Transverse colon (tissue), 4 donors: ENCODE measurements at regions not wholly inside any gene's neighbourhood (a gene's known extent, or its start where the extent isn't known, plus 50 kb on each side); places are given as distances from the start of the nearest gene placed in this dataset.

ENCODE experiments used
- DNase-seq: peaks from one replicate; pipeline ENCODE4 v3.0.0-alpha.2; 2019
- H3K27ac ChIP-seq, 4 donors: fragments of 200-600 bp; sonication (generic); 2 replicates each; pipeline ENCODE4 v1.5.1; 2016 to 2018; ENCODE audit warnings: inconsistent platforms in 4 of 4
- H3K27me3 ChIP-seq: fragments of 200-600 bp; sonication (generic); 2 replicates; pipeline ENCODE4 v1.5.1; 2017; ENCODE audit warnings: inconsistent platforms
- H3K36me3 ChIP-seq, 4 donors: fragments of 200-600 bp; sonication (generic); 2 replicates each; pipeline ENCODE4 v1.5.1; 2017 to 2019; ENCODE audit warnings: inconsistent platforms in 4 of 4
- H3K4me1 ChIP-seq, 4 donors: fragments of 200-600 bp; sonication (generic); 2 replicates each; pipeline ENCODE4 v1.5.1; 2017 to 2020; ENCODE audit warnings: inconsistent platforms in 4 of 4
- H3K4me3 ChIP-seq, 4 donors: fragments of 200-600 bp; sonication (generic); 1 replicate in 1 of 4; 2 replicates in 3 of 4; pipeline versions ENCODE4 v1.5.1 to v1.6.1; 2017 to 2019; ENCODE audit warnings: inconsistent platforms in 4 of 4
- H3K9me3 ChIP-seq, 2 donors: fragments of 200-600 bp; sonication (generic); 2 replicates each; pipeline ENCODE4 v1.5.1; 2017 to 2019; ENCODE audit warnings: inconsistent platforms in 2 of 2
- CTCF ChIP-seq, 5 experiments: fragments of 200-600 bp in 3 of 5; fragments of 450-650 bp in 2 of 5; sonication (generic) in 3 of 5; IDR thresholded peaks; 1 replicate in 2 of 5; 2 replicates in 3 of 5; pipeline ENCODE4 v1.5.1; 2016 to 2017; ENCODE audit warnings: antibody characterized with exemption in 5 of 5, inconsistent platforms in 3 of 5, mild to moderate bottlenecking in 2 of 5, moderate library complexity in 1 of 5
- EP300 ChIP-seq: sonication (generic); formaldehyde crosslinking; IDR thresholded peaks from one replicate; pipeline ENCODE4 v1.6.1; 2017; ENCODE audit warnings: antibody characterized with exemption, low read depth
- POLR2A ChIP-seq: fragments of 450-650 bp; IDR thresholded peaks from one replicate; pipeline ENCODE4 v1.6.1; 2016; ENCODE audit warnings: antibody characterized with exemption, mild to moderate bottlenecking, moderate library complexity
- POLR2AphosphoS5 ChIP-seq, 3 donors: sonication (generic); formaldehyde crosslinking; IDR thresholded peaks; one replicate each; pipeline ENCODE4 v1.6.1; 2016; ENCODE audit warnings: antibody characterized with exemption in 3 of 3
- WGBS, 2 donors: methylation state at CpG; one replicate each; pipeline ENCODE4 v1.1.5; 2018; ENCODE audit warnings: low coverage in 1 of 2; 5-methylcytosine and 5-hydroxymethylcytosine counted together
- in situ Hi-C, 4 donors: fragments of 200-750 bp; cut with MboI; loops; one replicate each; pipeline versions ENCODE4 v1.15.0 to v1.15.1; 2017; ENCODE audit warnings: low sequenced_read_pairs in 3 of 4, low pct_ligation_motif_present in 1 of 4, low pct_unique_long_range_greater_than_20kb in 1 of 4
- intact Hi-C: fragments of 100-400 bp; cut with DNase I; formaldehyde crosslinking; loops from one replicate; pipeline ENCODE4 v1.15.1; 2023; ENCODE audit warnings: low total_unique reads

GRCh38 chr3:82137861-82138260 is 376.4 kb upstream of the GBE1 start:
- H3K4me3 ChIP-seq = no peak overlapping the region
- TF ChIP-seq POLR2AphosphoS5 (IDR thresholded peaks at IDR 0.05) = no peak
- no peak for TF ChIP-seq EP300
- TF ChIP-seq POLR2A = no peak
- no peak for TF ChIP-seq CTCF (IDR thresholded peaks at IDR 0.05)
- H3K27ac ChIP-seq = no peak overlapping the region
- H3K36me3 ChIP-seq = no peaks in the 10 kb centered on the region
- H3K9me3 ChIP-seq = no peaks in the 10 kb centered on the region
- H3K27me3 ChIP-seq = no peaks in the 10 kb centered on the region
- no peaks in the 10 kb centered on the region for H3K4me1 ChIP-seq
- in situ Hi-C loops = loop anchor here in 1 of 4 donors (25.0 kb wide), 1 partner anchor 476 kb away; no protein-coding TSS in a partner anchor
- 60 to 76% methylated on average over 2 of the region's 2 CpGs for WGBS, 2 donors
- DNase-seq = no peak
- intact Hi-C loops = no loop called here

- Histone ChIP-seq H3K36me3 (no peaks in the 10 kb centered on the region), H3K9me3 (no peaks in the 10 kb centered on the region), H3K27me3 (no peaks in the 10 kb centered on the region), H3K4me3 (no peak overlapping the region), H3K4me1 (no peaks in the 10 kb centered on the region), H3K27ac (no peak overlapping the region)
- in situ Hi-C loops = loop anchor here in 1 of 4 donors (25.0 kb wide), 1 partner anchor 475 kb away; no protein-coding TSS in a partner anchor
- TF ChIP-seq EP300 (no peak), CTCF (IDR thresholded peaks at IDR 0.05) (no peak), POLR2AphosphoS5 (IDR thresholded peaks at IDR 0.05) (no peak), POLR2A (no peak)
- 69 to 73% methylated on average over 3 of the region's 3 CpGs for WGBS, 2 donors
- no peak for DNase-seq
- intact Hi-C loops = no loop called here
Measured at GRCh38 chr3:82137050-82137449, 375.6 kb upstream of the GBE1 start.

- no peak for TF ChIP-seq EP300
- TF ChIP-seq CTCF (IDR thresholded peaks at IDR 0.05) = peak; percentile 63 to 80 (median 74)
- WGBS, 2 donors = 26 to 30% methylated on average over 5 of the region's 5 CpGs
- no peak overlapping the region for H3K4me3 ChIP-seq
- no peaks in the 10 kb centered on the region for H3K27me3 ChIP-seq
- H3K4me1 ChIP-seq = no peaks in the 10 kb centered on the region
- intact Hi-C loops = no loop called here
- in situ Hi-C loops = loop anchor here in 1 of 4 donors (25.0 kb wide), 1 partner anchor 471 kb away; no protein-coding TSS in a partner anchor
- no peaks in the 10 kb centered on the region for H3K36me3 ChIP-seq
- no peaks in the 10 kb centered on the region for H3K9me3 ChIP-seq
- peak; percentile 48 for DNase-seq
- H3K27ac ChIP-seq = no peak overlapping the region
Measured at GRCh38 chr3:82133070-82133606, 371.7 kb upstream of the GBE1 start.

- no peaks in the 10 kb centered on the region for H3K9me3 ChIP-seq
- in situ Hi-C loops = loop anchor here in 1 of 4 donors (25.0 kb wide), 1 partner anchor 470 kb away; no protein-coding TSS in a partner anchor
Measured at GRCh38 chr3:82132210-82133069, 371.0 kb upstream of the GBE1 start.

More at GRCh38 chr3:82132210-82133069, 371.0 kb upstream of the GBE1 start:
- Histone ChIP-seq H3K36me3 (no peaks in the 10 kb centered on the region), H3K4me1 (no peaks in the 10 kb centered on the region), H3K27me3 (no peaks in the 10 kb centered on the region), H3K4me3 (no peak overlapping the region), H3K27ac (no peak overlapping the region)
- 50 to 68% methylated on average over 1 to 3 of the region's 3 CpGs for WGBS, 2 donors
- no peak for DNase-seq
- intact Hi-C loops = no loop called here
- no peak for TF ChIP-seq POLR2AphosphoS5 (IDR thresholded peaks at IDR 0.05)
- TF ChIP-seq CTCF (IDR thresholded peaks at IDR 0.05) = no peak
- TF ChIP-seq POLR2A = no peak
- TF ChIP-seq EP300 = no peak
